ENCODE measurements at regions not wholly inside any gene's neighbourhood (a gene's known extent, or its start where the extent isn't known, plus 50 kb on each side); places are given as distances from the start of the nearest gene placed in this dataset.

DNA sequence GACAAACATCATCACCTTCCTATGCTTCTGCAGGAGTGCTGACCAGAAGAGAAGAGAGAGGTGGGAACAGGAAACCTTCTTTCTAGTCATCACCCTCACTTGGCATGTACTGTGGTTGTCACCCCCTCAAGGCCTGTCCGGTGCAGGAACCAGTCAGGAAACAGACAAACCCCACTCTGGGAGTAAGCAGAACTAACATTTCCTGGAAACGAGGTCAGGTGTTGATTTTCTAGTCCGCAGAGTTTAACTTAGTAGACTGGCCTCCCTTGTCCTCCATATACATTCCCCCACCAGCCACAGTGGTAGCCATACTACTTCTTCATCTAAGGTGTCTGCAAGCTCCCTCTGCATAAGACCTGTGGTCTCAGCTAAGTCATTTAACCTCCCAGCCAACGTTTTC lies 80.7 kb upstream of the NCAM1 start:
- intact Hi-C loops (cut with DNase I): no loop called here
- no peaks in the 10 kb centered on the region for H3K36me3 ChIP-seq
- no peaks in the 10 kb centered on the region for H3K9me3 ChIP-seq
- DNase-seq (ENCODE audit: extremely low spot score in 2 of 2): no peak
- no peak overlapping the region for H3K4me3 ChIP-seq
- TF ChIP-seq POLR2AphosphoS5 (IDR thresholded peaks at IDR 0.05; ENCODE audit: insufficient read depth in 1 of 2, low read depth in 1 of 2) (no peak), POLR2A (IDR thresholded peaks at IDR 0.05) (no peak), CTCF (IDR thresholded peaks at IDR 0.05) (no peak)
- H3K27me3 ChIP-seq: no peaks in the 10 kb centered on the region
- H3K27ac ChIP-seq: no peak overlapping the region
- H3K4me1 ChIP-seq: peaks cover 26% of the 10 kb centered on the region

- DNase-seq (ENCODE audit: extremely low spot score in 2 of 2): no peak
- peaks cover 26% of the 10 kb centered on the region for H3K4me1 ChIP-seq
- H3K4me3 ChIP-seq: peak overlapping the region; percentile 32 to 39
- no peaks in the 10 kb centered on the region for H3K9me3 ChIP-seq
- H3K27ac ChIP-seq: peak overlapping the region; percentile 48
- peak in 1 of 2 donors; percentile 53 for TF ChIP-seq POLR2AphosphoS5 (IDR thresholded peaks at IDR 0.05; ENCODE audit: insufficient read depth in 1 of 2, low read depth in 1 of 2)
- TF ChIP-seq CTCF (IDR thresholded peaks at IDR 0.05): no peak
- intact Hi-C loops (cut with DNase I): no loop called here
- H3K27me3 ChIP-seq: no peaks in the 10 kb centered on the region
- no peaks in the 10 kb centered on the region for H3K36me3 ChIP-seq
Observed at GRCh38 chr11:112881461-112881860, 79.8 kb upstream of the NCAM1 start.

- intact Hi-C loops (cut with DNase I): no loop called here
- Histone ChIP-seq H3K9me3 (no peaks in the 10 kb centered on the region), H3K27me3 (no peaks in the 10 kb centered on the region), H3K36me3 (no peaks in the 10 kb centered on the region), H3K27ac (no peak overlapping the region), H3K4me1 (peaks cover 26% of the 10 kb centered on the region), H3K4me3 (no peak overlapping the region)
- TF ChIP-seq POLR2AphosphoS5 (IDR thresholded peaks at IDR 0.05; ENCODE audit: insufficient read depth in 1 of 2, low read depth in 1 of 2) (no peak), CTCF (IDR thresholded peaks at IDR 0.05) (no peak), POLR2A (IDR thresholded peaks at IDR 0.05) (no peak)
- DNase-seq (ENCODE audit: extremely low spot score in 2 of 2): no peak
Observed at GRCh38 chr11:112882494-112883381, 78.5 kb upstream of the NCAM1 start.

DNA sequence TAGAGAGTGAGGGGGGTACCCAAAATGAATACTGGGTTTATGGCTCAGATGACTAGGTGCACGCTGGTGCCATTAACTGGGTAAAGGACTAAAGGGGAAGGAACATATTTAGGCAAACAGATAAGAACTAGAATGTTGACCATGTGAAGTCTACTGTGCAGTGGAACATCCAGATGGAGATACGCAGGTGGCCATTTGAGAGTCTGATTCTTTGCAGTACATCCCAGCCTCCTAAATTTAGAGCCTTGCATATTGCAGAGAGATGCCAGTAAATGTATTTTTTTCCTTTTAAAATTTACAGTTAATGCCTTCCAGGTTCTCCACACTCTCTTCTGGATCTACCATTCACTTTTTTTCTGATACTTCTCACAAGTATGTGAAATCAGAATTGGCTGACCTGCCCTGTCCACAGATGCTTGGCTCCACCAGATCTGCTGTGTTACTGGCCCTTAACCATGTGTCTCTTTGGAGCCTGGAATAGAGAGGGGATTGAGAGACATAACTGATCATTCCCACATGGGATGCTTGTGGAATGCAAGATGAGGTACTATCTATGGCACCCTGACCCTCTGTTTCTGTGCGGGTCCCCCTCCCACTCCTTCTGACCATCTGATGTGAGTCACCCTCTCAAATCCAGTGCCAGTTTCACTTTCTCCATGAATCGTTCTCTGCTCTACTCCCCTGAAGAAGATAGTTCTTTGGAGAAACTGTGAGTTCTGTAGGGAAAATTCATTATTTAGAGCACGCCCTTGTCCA lies 77.0 kb upstream of the NCAM1 start:
- intact Hi-C loops (cut with DNase I): no loop called here
- DNase-seq (ENCODE audit: extremely low spot score in 2 of 2): no peak

DNA sequence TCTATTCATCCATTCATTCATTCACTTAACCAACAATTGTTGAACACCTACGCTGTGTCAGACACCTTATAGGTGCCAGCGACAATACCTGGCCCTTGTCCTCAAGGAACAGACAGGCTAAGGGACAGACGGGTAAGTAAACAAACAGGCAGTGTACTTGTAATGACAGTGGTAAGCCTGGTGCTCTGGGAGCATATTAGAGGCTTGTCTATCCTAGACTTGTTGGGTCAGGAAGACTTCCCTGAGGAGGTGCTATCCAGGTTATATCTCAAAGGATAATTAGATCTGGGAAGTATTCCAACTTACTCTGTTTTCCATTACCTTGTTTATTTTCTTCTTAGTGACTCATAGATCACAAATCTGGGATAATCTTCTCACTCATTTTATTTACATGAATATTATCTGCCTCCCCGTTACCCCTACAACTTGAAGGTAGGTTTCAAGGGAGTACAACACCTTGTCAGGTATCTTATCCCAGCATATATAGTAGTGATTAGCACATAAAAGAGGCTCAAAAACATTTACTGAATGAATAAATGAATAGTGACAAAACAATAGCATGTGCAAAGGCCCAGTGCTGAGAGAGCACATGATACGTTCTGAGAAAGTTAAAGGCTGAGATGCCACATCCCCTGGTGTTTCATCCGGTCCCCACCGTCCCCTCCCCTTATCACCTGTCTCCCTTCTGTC lies 75.3 kb upstream of the NCAM1 start:
- Histone ChIP-seq H3K9me3 (no peaks in the 10 kb centered on the region), H3K27ac (no peak overlapping the region), H3K4me3 (no peak overlapping the region), H3K27me3 (no peaks in the 10 kb centered on the region), H3K36me3 (no peaks in the 10 kb centered on the region), H3K4me1 (peaks cover 26% of the 10 kb centered on the region)
- DNase-seq (ENCODE audit: extremely low spot score in 2 of 2): no peak
- no peak for TF ChIP-seq CTCF (IDR thresholded peaks at IDR 0.05)
- TF ChIP-seq POLR2AphosphoS5 (IDR thresholded peaks at IDR 0.05; ENCODE audit: insufficient read depth in 1 of 2, low read depth in 1 of 2): no peak
- intact Hi-C loops (cut with DNase I): no loop called here

More for the DNA sequence above, 77.0 kb upstream of the NCAM1 start:
- no peak for TF ChIP-seq POLR2A (IDR thresholded peaks at IDR 0.05)
- Histone ChIP-seq H3K36me3 (no peaks in the 10 kb centered on the region), H3K27ac (peak overlapping the region; percentile 44), H3K9me3 (no peaks in the 10 kb centered on the region), H3K27me3 (no peaks in the 10 kb centered on the region), H3K4me1 (peaks cover 26% of the 10 kb centered on the region), H3K4me3 (no peak overlapping the region)

All from vagina (tissue), 2 donors.